Midbrain (tissue), 1 donor: ENCODE measurements at regions not wholly inside any gene's neighbourhood (a gene's known extent, or its start where the extent isn't known, plus 50 kb on each side); places are given as distances from the start of the nearest gene placed in this dataset.

Source experiments
- DNase-seq: peaks from one replicate; lab custom pipeline; 2025; lab: John Stamatoyannopoulos, UW

DNA sequence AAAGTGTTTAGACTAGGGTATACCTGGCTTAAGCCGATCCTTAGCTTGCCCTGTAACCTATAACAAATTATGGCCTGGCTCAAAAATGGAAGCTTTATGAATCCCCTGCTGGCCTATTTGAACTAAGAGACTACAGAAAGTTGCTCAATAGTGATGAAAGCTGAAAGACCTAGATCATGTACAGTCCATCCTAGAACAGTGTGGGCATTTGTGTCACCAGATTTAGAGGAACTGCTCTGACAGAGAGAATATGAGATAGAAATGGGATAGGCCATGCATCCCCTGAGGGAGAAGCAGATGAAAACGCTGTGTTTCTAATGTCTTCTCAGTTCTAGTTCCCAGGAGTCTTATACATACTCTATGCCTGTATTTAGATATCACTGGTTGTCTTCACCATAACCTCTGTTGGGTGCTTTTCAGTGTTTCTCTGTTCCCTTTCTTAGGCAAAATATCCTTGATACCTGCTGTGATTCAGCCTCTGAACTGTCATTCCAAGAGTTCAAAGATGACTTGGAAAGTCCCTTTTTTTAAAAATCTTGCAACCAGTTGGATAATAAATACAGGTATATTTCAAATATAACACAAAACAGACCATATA lies 246.9 kb upstream of the SLC39A10 start:
- no peak for DNase-seq

- no peak for DNase-seq
Observed at GRCh38 chr2:195408811-195409210, 248.2 kb upstream of the SLC39A10 start.

- DNase-seq = no peak
Observed at GRCh38 chr2:195408196-195408595, 248.8 kb upstream of the SLC39A10 start.

DNA sequence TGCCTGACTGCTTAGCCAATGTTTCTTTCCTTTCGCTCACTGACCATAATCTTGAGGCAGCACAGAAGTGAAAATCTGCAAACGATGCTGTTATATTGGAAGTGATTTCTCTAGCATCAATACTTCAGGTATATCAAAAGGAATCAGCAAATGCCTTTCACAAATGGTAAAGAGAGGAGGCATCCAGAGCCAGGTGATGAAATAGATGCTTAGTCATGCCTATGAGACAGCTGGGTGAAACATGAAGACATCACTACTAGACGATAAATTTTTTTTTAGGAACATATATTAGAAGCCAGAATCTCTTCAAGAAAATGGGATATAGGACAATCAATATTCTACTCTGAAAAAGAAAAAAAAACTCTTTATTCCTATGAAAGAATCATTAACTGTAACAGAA lies 249.2 kb upstream of the SLC39A10 start:
- no peak for DNase-seq

DNA sequence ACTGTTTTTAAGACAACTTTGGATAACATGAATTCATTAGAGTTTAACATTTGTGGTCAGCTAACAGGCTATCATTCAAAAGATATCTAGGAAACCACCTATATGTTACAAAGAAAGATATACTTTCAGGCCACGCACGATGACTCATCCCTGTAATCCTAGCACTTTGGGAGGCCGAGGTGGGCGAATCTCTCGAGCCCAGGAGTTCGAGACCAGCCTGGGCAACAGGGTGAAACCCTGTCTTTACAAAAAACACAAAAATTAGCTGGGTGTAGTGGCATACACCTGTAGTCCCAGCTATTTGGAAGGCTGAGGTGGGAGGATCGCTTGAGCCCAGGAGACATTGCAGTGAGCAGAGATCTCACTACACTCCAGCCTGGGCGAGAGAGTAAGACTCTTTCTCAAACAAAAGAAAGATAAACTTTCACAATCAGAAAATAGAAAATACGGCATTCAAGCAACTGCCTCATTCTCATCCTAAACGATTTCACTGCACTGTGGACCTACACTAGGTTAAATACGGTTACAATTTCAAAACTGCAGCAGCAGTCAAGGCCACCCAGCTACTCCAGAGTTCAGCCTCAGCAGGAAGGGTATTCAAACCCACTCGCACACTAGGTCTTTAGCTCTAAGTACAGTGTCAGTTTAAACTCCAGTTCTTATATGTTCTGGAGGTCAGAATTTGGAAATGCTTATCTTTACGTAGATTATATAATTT lies 250.0 kb upstream of the SLC39A10 start:
- no peak for DNase-seq

DNA sequence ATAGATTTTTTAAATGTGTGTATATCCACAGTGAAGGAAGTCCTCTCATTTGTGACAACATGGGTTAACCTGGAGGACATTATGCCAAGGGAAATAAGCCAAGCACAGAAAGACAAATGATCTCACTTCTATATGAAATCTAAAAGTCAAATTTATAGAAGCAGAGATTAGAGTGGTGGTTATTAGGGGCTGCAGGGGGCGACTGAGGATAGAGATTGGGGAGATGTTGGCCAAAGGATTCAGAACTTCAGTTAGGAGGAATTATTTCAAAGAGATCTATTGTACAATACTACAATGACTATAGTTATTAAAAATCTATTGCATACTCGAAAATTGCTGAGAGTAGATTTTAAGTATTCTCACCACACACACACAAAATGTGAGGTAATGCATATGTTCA lies 252.4 kb upstream of the SLC39A10 start:
- DNase-seq = no peak

DNA sequence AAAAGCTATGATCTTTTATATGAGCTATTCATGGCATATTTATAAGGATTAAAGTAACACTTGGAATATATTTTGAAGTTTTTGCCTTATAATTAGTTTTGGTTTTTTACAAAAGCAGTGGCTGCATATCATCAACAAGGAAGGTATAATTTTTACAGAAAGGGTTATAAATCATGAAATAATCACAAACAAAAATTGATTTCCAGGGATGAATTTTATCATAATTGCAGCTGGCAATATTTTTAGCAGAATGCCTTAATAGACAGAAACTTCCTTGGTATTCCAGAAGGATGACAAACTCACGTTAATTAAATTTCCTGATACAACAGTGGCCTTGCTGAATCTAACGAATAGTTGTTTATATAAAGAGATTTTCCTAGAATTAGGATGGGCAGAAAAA lies 260.5 kb upstream of the SLC39A10 start:
- DNase-seq = no peak

GRCh38 chr2:195395362-195395761 lies 261.7 kb upstream of the SLC39A10 start:
- no peak for DNase-seq

DNA sequence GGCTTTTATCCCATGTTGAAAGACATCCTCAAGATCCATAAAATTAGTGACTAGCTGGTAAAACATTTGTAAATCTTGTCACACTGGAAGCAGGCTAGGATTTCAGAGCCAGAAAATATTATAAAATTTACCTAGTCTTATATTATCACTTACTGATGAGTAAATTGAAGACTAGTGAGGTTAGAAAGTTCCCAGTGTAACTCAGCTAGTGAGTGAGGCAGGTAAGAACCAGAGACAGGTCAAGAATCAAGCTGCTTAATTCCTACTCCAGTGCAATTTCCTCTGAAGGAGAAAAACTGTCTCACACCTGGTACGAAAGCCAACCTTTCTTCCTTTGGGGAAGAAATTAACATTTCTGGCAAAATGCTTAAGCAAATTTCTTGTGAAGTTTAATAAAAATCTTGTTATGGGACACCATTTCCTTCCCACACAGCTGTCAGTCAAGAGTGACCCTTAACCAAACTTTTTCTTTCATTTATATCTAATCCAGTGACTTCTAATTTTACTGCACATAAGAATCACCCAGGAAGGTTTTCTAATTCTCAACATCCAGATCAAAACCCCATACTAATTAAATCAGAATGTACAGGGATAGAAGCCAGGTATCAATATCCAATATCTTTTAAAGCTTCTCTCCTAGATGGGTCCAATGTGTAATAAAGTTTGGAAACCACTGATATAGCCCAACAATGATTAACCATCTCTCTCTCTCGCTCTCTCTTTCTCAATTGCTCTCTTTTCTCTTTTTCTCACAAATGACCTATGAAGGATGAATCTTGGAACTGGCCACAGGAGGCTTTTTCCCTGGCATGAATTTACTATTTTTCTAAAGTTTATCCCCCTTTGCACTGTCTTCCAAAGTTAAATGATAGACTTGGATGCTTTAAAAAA lies 264.3 kb upstream of the SLC39A10 start:
- no peak for DNase-seq

- peak; percentile 48 for DNase-seq
Observed at GRCh38 chr2:195390686-195391321, 266.2 kb upstream of the SLC39A10 start.

DNA sequence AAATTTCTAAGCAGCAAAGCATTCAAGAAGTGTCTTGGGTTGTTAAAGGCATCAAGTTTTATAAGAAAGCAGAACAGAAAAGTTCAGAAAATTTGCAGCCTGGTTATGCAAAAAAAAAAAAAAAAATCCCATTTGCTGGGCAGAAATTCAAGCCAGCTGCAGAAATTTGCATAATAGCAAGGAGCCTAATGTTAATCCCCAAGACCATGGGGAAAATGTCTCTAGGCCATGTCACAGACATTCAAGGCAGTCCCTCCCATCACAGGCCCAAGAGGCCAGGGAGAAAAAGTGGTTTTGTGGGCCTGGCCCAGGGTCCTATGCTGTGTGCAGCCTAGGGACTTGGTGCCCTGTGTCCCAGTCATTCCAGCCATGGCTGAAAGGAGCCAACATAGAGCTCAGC lies 269.0 kb upstream of the SLC39A10 start:
- DNase-seq = no peak

DNA sequence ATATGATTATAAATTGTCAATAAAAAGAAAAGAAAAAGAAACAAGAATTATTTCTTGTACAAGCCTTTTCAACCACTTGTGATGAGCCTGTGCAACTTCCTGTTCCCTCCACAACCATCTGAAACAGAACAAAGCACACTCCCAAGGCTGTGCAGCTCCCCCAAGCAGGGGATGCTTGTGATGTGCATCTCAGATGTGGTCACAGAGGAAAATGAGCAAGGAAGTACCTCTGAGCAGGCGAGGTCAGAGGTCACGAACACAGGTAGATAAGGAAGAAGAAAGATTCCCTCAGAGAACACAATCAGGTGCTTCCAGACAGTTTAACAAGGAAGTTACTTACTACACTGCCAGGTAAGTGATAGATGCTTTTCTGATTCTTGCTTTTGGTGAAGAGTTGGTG lies 274.8 kb upstream of the SLC39A10 start:
- DNase-seq = no peak

DNA sequence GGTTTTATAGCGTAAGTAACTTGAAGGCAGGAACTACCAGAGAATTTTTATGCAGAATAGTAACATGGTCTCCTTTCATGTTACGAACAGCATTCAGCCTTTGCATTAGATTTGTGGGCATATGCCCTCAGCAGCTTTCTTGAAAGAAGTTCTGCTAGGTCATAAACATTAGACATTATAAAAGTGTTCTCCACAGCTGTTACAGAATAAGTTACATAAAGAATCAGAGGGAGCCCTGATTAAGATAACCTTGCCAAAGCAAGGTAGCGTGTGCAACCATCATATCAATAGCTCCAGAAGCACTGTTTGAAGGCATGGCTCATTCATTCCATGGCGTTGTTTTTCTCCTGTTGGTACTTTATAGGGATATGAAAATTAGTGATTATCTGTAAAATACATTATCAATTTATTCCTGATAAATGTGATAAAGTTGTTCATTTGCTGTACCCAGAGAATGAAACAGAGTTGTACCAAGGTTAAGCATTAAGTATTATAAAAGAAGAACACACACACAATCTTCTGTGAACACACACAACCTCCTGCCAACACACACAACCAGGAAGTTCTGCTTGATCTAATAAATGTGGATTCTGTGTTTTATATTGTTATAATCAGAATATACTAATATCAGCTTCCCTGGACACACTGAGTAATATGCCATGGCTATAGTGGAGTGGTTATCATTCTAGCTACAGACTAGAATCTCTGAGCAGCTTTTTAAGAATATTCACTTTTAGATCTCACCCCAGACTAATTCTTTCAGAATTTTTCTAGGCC lies 286.7 kb upstream of the SLC39A10 start:
- DNase-seq = no peak

GRCh38 chr2:195369218-195369587 lies 287.8 kb upstream of the SLC39A10 start:
- no peak for DNase-seq

GRCh38 chr2:195368249-195369217 lies 288.5 kb upstream of the SLC39A10 start:
- no peak for DNase-seq

- DNase-seq = no peak
Observed at GRCh38 chr2:195367809-195368208, 289.2 kb upstream of the SLC39A10 start.

GRCh38 chr2:195364015-195364965 lies 292.7 kb upstream of the SLC39A10 start:
- no peak for DNase-seq

DNA sequence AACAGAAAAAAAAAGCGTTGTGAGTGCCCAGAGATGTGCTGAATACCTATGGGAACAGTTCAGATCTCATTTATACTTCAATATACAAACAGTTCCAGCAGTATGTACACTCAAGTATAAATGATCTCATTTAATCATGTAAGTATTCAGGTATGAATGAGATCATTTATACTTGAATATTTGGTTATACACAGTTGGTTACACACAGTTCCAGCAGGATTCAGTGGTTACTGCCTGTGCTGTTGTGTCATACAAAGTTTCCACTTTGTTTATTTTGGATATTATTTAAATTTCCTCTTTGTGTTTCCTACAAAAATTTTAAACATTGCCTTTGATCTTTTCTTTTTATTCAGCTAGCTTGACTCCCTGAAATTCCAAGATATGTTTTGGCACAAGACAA lies 293.5 kb upstream of the SLC39A10 start:
- no peak for DNase-seq

- DNase-seq = no peak
Observed at GRCh38 chr2:195360242-195360641, 296.8 kb upstream of the SLC39A10 start.
